Limb (tissue), 2 donors: ENCODE measurements at regions not wholly inside any gene's neighbourhood (a gene's known extent, or its start where the extent isn't known, plus 50 kb on each side); places are given as distances from the start of the nearest gene placed in this dataset.
"Not testable (repeated sequence)": the region's sequence is repeated elsewhere in the genome, so short reads cannot be mapped to it uniquely, and the experiment has no call there.

Source experiments
- DNase-seq, 2 donors: peaks; one replicate each; pipeline ENCODE4 v3.0.0-alpha.2; 2016; ENCODE audit errors: extremely low spot score in 2 of 2

DNA sequence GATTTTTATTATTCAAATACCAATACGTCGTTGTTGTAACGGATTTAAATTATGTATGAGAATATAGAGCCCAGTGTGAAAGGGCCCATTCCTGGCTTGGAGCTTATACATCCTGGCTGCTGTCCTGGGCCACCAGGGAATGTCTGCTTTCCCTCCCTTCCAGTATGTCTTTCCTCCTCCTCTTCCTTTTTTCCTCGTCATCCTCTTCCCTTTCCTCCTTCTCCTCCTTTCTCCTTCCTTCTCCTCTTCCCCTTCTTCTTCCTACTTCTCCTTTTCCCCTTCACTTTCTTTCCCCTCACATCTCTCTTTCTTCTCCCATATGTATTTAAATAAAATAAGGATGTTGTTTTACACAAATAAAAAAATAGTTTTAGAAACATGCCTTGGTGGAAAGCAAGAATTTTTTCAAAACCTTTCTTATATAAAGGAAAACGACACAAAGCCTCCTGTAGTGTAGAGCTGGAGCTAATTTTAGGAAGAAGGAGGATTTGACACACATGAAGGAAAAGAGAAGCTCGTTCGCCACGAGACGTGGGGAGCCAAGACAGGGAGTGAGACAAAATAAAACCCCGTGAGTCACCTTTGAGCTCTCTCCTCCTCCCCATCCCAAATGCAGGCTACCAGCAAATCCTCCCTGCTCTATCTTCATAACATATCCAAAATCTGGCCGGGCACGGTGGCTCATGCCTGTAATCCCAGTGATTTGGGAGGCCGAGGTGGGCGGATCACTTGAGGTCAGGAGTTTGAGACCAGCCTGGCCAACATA, 301.1 kb upstream of the LYZL1 start:
- DNase-seq, result no peak

DNA sequence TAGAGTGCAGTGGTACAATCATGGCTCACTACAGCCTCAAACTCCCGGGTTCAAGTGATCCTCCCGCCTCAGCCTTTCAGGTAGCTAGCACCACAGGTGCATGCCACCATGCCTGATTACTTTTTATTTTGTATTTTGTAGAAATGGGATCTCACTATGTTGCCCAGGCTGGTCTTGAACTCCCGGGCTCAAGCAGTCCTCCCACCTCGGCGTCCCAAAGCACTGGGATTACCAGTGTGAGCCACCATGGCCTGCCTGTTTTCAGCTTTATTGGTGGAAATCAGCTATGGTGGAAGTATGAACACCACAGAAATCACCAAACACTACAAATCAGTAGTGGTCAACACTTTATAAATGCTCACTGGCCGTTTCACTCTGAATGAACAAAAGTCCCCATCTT, 299.9 kb upstream of the LYZL1 start:
- DNase-seq, result no peak

DNA sequence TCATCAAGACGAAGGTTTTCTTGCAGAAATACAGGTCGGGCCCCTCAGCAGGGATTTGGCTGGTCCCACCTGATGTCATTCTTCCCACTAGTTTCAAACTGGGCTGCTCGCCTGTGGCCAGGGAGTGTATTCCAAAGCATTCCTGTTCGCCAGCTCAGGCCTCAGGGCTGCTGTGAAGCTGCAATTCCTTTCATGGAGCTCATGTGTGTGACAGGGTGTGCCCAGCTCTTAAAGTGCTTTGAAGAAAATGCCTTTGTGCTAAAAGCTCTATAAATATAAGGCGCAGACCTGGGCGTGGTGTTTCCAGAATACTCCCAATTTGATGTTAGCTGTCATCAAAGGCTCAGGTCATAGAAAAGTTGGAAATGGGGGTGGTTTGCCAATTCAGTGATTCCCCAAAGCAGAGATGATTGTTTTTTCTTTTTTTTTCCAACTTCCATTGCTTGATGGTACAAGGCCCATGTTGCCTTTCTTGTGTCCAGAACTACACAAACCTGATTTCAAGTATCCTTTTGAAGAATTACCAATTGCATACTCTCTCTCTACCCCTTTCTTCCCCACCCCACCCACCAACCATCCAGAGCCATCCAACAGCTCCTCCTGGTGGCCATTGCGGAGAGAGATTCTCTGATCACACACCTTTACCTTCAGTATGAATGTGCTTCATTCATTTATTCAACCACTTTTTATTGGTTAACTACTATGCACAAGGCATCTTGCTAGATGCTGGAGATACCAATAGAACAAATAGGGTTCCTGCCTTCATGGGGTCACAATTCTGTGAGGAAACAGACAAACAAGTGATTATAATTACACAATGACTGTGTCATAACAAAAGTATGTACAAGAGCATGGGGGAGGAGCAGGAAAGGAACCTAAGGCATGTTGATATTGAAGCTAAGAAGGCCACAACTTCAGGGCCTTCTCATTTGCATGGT, 297.3 kb upstream of the LYZL1 start:
- no peak for DNase-seq

DNA sequence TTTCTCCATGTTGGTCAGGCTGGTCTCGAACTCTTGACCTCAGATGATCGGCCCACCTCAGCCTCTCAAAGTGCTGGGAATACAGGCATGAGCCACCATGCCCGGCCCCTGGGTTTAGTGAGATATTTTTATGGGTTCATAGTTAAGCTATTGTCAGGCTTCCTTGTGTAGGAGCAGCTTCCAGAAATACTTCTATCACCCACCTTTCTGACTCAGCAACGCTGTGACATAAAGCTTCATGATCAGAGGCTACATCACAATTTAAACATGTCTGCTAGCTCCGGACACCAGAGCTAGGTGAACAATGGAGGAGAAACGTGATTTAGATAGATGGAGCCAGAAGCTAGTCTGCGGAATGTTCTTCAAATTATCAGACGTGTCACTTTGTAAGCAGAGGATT, 295.8 kb upstream of the LYZL1 start:
- DNase-seq, result no peak

DNA sequence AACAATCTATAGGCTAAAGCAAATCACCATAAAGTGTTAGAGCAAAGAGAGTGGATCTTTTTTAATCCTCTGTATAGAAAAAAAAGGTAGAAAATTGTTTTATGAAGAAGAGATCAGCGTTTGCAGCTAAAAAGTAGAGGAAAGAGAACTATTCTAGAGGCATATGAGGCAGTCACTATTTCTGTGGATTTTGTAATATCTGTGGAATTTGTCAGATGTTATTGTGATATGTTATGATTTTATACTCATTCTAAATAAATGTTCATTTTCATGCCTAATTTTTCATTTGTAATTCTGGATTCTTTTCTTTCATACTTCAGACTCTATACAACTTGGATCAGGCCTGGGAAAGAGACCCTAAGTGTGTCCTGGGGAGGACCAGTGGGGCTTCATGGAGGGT, 295.0 kb upstream of the LYZL1 start:
- DNase-seq, result no peak

DNA sequence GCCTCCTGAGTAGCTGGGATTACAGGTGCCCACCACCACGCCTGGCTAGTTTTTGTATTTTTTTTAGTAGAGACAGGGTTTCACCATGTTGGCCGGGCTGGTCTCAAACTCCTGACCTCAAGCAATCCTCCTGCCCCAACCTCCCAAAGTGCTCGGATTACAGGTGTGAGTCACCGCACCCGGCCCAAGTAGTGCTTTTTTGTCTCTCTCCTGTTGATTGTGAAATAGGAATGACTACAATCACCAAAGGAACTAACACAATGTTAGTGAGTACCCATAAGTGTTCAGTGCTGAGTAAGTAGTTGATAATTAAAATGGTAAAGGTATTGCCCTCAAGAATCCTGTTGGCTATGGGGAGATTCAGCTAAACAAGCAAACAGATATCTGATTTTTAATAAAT, 294.1 kb upstream of the LYZL1 start:
- DNase-seq, result not testable (repeated sequence)

DNA sequence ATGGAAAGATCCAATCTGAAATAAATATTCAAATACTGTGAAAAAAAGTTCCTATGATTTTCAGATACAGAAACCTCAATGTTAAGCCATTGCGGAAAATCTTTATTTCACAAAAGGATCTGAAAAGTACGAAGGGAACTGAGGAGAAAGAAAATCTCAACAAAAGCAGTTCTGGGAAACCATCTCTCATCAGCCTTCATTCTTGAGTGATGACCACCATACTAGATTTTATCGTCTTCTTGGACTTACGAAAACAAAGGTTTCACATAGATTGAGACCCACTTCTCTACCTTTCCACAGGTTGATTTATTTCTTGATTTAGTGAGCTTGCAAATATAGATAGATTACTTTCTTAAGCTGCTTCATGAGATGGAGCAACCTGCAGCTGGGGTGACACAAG, 293.4 kb upstream of the LYZL1 start:
- no peak for DNase-seq

DNA sequence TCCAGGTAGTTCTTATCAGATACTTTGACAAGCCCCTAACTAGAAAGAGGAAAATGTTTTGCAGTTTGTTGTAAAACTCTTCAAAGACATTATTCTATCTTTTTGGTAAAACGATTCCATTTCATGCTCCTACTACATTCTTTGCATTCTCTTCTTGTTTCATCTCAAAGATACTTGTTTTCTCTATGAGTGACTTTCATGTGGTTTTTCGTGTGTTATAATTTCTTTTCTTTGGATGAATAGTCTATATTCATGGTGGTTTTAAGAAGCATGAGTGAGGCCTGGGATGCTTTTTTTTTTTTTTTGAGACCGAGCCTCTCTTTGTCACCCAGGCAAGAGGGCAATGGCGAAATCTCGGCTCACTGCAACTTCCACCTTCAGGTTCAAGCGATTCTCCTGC, 292.5 kb upstream of the LYZL1 start:
- no peak for DNase-seq

DNA sequence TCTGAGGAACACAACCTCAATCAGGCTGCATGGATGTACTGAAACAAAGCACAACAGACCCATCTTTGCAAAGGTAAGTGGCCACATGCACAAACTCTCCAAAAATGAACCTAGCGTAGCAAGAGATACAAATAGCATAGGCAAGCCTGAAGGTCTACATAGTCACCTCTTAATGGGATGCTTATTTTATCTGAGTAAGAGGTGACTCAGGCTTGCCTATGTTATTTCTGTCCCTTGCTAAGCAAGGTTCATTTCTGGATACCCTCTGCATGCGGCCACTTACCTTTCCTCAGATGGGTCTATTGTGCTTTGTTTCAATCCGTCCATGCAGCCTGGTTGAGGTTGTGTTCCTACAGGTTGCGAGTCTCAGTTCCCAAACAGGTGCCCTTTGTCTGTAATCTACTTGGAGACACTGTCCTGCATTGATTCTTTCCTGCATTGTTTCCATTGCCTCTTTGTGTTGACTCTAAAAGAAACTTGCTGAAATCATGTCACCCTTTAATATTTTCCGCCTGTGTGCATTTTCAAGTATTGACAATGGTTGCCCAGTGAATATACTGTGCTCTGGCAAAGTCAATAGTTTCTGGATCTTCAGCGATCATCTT, 291.8 kb upstream of the LYZL1 start:
- DNase-seq, result no peak

DNA sequence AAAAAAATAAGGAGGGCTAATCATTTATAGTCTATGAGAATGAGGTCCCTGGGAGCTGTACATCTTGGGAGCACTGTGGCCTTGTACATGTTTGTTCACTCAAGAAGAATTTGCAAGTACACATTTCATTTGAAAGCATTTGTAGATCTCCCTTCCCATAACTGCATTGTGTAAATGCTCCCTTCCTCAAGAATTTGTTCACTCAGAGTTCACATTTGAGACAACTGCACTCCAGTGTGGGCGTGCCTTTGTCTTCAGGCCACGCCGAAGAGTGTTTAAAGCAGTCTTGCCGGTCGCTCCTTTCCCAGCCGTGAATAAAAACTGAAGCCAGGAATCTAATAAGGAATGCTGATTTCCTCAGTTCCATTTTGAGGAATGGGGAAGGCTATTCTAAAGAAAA, 291.1 kb upstream of the LYZL1 start:
- no peak for DNase-seq

DNA sequence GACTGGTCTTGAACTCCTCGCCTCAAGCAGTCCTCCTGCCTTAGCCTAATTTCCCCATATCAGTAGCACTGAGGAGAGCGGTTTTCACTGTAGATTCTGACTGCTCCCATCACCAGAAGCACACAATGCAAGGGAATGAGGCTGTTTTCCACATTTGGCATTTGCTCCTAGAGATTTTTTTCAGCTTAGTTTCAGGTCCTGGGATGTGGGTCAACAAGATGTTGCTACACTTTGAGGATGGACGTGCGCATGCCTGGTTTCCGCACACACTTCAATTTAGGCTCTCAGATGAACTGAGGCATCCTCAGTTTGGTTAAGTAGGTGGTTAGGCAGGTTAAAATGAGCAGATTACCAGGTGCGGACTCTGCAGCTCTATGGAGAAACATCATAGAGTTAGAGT, 287.1 kb upstream of the LYZL1 start:
- DNase-seq, result no peak

DNA sequence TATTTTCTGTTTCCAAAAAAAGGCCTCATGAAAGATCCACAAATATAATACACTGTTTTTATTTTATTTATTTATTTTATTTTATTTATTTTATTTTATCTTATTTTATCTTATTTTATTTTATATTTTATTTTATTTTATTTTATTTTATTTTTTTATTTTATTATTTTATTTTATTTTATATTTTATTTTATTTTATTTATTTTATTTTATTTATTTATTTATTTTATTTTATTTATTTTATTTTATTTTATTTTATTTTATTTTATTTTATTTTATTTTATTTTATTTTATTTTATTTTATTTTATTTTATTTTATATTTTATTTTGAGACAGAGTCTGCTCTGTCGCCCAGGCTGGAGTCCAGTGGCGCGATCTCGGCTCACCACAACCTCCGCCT, 285.9 kb upstream of the LYZL1 start:
- not testable (repeated sequence) for DNase-seq

DNA sequence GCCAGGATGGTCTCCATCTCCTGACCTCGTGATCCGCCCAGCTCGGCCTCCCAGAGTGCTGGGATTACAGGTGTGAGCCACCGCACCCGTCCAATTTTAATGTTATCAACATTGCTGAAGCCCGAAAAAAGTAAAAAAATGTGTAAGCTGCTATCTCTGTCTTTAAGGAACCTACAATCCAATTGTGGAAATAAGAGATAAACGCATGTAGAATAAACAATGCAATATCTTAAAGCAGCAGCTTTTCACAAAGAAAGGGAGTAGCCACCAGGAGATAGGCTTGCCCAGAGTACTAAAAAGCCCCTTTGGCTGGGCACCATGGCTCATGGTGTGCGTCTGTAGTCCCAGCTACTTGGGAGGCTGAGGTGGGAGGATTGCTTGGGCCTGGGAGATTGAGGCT, 282.9 kb upstream of the LYZL1 start:
- DNase-seq, result no peak

DNA sequence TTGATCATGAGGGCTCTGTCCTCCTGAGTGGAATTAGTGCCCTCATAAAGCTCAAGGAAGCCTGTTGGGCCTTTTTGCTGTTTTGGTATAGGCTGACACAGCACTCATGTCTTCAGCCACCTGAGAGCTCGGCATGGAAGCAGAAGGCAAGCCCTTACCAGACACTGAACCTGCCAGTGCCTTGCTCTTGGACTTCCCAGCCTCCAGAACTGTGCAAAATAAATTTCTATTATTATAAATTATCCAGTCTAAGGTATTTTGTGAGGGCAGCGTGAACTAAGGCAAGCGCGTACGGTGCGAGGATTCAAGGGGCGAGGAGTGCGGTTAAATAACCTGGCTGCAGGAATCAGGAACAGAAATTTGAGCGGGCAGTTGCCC, 281.5 kb upstream of the LYZL1 start:
- DNase-seq, result no peak

DNA sequence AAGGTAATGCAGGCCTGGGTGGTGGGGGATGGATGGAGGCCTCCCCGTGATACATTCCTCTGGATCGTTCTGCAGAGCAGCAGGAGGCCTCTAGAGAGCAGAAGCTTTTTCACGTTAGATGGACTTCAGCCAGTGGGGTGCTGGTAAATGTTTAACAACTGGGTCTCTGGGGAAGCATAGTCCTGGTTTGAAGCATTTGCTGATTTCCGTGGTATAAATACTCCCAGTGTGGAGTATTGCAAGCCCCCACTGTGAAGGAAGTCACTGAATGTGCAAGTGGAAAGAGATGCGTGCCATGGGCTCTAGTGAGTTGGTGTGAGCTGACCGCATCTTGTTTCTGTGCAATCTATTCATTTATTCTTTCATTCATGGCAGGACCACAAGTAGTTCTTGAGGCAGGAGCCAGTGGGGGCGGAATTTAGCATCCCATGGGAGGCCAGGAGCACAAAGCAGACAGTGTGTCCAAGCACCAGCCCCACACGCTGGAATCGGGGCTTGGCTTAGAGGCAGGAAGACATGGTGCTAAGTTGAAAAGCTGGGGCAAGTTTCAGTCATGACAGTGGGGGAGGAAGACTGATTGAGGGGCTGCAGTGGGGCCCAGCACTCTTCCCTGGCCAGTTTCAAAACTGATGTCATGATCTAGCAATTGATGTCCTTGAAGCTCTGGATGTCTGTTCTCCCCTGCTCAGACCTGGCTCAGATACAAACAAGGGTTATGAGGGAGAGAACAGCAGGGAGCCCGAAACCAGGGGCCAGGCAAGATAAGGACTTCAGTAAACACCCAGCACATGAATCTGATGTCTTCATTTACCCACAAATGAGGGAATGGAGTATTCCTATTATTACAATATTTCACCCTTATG, 280.9 kb upstream of the LYZL1 start:
- DNase-seq, result peak; percentile 14 to 59

DNA sequence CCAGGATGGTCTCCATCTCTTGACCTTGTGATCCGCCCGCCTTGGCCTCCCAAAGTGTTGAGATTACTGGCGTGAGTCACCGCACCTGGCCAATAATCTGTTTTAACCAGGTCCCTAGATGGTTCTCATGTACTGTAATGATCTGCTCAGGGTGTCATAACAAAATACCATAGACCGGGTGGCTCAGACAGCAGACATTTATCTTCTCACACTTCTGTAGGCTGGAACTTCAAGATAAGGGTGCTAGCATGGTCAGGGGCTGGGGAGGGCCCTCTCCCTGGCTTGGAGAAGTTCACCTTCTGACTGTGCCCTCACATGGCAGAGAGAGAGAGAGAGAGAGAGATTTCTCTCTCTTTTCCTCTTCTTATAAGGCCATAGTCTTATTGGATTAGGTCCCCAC, 279.4 kb upstream of the LYZL1 start:
- no peak for DNase-seq

DNA sequence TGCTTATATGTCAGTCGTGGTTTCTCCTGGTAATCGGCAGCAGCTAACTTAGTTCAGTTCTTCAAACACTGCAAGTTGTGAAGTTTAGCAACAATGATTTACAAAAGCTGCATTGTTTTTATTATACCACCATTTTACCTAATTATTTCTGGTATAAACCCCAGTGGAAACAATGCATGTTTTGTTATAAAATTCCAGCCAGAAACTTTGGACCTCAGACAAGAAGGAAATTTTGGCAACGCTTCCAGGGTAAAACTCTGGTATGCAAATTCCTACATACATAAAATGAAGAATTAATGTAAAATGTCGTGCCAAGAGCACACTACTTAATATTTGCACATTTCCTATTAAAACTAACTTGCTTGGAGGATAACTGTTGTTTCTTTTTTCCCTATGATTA, 277.4 kb upstream of the LYZL1 start:
- peak in 1 of 2 donors; percentile 42 for DNase-seq

DNA sequence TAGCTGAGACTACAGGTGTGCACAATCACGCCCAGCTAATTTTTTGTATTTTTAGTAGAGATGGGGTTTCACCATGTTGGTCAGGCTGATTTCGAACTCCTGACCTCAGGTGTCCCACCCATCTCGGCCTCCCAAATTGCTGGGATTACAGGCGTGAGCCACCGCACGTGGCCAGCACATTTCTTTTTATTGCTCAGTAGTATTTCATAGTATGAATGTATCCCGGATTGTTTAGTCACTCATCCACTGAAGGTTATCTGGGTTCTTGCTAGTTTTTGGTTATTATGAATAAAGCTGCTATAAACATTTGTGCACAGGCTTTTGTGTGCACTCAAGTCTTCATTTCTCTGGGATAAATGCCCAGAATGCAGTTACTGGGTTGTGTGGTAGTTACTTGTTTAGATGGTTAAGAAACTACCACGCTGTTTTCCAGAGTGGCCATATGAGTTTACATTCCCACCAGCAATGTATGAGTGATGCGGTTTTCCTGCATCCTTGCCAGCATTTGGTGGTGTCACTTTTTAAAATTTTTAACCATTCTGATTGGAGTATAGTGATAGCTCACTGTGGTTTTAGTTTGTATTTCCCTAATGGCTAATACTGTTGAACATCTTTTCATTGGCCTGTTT, 275.8 kb upstream of the LYZL1 start:
- no peak for DNase-seq

DNA sequence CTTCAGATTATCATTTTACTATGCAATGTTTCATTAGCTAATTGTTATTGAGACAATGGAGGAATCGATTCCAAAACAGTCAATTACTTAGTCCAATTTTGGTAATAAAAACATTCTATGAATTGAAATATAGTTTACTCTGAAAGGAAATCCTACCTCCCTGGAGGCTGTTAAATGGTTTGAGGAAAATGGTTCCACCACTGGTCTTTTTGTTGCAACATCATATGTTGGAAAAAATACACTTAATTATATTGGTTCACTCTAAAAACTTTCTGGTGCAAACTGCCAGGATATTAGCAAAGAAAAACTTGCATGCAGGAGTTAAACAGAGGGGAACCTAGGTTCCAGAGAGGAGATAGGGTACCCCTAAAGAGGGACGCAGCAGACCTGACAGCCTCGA, 267.3 kb upstream of the LYZL1 start:
- DNase-seq, result no peak

DNA sequence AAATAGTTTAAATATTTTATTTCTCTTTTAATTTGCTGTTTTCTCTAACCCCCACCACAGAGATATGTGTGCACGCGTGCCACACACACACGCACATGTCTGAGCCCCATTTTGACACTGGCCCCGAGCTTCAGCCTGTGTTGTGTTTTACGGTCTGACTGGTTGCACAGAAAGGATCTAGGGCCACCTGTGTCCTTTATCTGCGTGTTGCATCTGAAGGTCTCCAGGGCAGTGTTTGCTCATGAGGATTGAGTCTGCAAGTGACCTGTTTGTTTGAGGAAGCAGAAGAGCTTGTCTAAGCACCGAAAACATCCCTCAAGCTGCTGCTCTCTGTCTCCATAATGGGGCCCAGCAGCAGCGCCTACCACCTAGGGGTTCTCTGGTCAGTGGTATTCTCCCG, 266.4 kb upstream of the LYZL1 start:
- no peak for DNase-seq

DNA sequence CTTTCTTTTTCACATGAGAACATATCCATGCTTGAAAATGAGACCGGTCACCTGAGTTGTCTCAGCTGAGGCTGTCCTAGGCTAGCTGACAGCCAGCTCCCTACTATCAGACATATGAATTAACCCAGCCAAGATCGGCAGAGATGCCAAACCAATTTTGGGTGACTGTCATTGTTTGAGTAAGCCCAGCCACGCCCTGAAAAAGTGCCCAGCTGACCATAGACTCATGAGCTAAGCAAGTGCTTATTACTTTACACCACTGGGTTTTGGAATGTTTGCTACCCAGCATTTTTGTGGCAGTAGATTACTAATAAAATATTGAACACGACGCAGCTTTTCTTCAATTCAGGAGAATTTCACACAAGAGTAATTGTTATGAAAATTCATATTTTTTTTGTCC, 265.2 kb upstream of the LYZL1 start:
- DNase-seq, result no peak
